ENCODE measurements at regions not wholly inside any gene's neighbourhood (a gene's known extent, or its start where the extent isn't known, plus 50 kb on each side); places are given as distances from the start of the nearest gene placed in this dataset.
"Not testable (repeated sequence)": the region's sequence is repeated elsewhere in the genome, so short reads cannot be mapped to it uniquely, and the experiment has no call there.

GRCh38 chr6:15953152-15953880 is 175.6 kb upstream of the MYLIP start:
- DNase-seq: no peak

DNA sequence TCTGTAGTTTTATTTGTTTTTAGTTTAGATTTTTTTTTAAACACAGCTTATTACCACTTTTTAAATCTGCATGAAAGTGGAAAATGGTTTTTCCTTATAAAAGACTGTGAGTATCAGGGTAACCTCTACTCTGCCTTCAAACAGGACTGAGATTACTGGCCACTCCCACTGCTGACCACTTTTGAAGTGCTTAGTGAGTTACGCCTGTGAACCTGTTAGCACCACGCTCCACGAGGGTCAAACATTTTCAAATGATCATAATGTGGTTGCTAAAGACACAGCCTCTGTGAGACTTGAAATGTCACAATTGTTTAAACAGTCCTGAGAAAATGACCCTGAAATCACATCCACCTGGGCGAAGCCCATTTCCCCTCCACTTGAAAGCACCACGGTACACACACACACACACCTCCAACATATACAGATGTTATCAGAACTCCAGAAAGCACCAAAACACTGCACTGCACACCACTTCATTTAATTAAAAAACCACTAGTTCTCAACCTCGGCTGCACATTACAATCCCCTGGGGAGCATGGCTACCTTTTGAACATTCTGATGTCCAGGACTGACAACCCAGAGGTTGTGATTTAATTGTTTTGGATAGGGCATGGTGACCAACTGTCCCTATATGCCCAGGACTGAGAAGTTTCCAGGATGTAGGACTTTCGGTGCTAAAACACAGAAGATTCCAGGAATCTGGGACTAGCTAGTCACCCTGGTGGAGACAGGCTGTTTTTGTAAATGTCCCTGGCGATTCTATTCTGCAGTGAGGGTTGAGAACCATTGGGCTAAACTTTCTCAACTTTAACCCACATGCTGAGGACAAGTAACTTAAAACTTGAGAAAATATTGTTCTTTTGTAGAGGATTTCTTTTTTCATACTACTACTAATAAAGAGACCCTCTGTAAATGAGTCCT is 176.4 kb upstream of the MYLIP start:
- no peak for DNase-seq

GRCh38 chr6:15950962-15951569 is 177.8 kb upstream of the MYLIP start:
- no peak for DNase-seq

DNA sequence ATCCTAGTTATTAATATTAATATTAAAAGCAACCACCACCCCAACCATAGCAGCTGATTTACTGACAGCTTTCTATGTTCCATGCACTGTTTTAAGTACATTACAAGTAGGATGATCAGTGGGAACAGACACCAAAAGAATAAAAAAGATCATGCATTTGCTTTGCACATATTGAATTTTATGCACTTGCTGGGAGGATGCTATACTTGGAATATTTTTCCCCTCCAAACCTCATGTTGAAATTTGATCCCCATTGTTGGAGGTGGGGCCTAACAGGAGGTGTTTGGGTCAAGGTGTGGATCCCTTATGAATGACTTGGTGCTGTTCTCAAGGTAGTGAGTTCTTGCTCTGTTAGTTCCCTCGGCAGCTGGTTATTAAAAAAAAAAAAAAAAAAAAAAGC is 178.9 kb upstream of the MYLIP start:
- DNase-seq: no peak

GRCh38 chr6:15948930-15949900 is 179.7 kb upstream of the MYLIP start:
- peak; percentile 65 for DNase-seq

DNA sequence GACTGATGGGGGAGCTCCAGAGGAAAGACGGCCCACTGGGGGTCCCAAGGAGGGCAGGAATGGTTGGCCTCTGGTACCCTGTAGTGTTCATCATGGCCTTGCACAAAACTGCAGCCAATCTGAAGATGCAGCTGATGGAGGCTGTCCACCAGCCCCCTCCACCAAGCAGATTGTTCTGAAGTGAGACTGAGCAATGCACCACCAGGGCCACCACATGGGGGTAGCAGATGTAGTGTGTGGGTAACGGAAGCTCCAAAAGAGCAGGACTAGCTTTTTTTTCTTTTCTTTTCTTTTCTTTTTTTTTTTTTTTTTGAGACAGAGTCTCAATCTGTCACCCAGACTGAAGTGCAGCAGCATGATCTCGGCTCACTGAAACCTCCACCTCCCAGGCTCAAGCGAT is 181.0 kb upstream of the MYLIP start:
- DNase-seq: no peak

DNA sequence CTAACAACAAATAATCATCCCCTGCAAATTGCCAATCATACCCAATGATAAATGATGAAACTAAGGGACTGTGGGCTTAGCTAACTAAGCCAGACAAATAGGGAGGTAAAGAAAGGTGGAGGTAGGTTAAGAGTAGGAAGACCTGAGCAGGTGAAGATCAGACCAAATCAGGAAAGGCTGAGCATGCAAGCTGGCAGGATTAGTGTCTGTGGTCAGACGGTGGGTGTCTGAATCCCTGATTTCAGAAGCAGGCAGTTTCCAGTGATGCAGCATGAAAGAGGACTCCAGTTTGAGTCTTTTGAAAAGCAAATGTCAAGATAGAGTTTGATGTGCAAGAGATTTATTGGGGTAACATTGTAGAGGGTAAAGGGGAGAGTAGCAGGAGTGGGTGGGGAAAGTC is 181.4 kb upstream of the MYLIP start:
- DNase-seq: no peak

DNA sequence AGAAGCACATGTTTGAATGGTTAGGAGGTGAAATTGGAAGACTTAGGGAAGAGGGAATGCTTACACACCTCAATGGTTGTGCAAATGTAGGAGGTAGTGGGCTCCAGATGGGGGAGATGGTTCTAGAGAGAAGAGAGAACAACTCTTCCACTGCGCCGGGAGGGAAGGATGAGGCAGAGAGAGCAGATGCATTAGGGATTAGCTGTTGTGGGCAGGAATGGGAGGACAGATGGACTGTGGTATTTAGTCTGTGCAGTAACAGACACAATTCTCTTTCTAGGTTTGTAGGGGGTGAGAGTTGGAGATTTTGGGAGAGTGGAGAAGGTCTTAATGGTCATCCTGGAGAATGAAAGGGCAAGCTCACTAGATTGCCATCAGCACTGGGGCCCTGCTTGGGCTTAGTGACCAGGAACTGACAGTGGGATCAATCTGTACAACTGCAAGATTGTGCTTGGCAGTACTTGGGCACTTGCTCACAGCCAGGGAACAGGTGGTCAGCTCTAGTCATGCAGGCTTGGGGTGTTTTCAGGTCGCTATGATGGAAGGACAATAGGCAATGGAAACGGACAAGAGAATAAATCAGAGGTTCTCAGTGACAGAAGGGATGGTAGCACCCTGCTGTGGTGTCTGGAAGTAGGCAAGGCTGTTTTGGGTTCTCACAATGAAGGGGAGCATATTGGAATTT is 182.0 kb upstream of the MYLIP start:
- DNase-seq: no peak

- DNase-seq: no peak
Measured at GRCh38 chr6:15945593-15946159, 183.2 kb upstream of the MYLIP start.

DNA sequence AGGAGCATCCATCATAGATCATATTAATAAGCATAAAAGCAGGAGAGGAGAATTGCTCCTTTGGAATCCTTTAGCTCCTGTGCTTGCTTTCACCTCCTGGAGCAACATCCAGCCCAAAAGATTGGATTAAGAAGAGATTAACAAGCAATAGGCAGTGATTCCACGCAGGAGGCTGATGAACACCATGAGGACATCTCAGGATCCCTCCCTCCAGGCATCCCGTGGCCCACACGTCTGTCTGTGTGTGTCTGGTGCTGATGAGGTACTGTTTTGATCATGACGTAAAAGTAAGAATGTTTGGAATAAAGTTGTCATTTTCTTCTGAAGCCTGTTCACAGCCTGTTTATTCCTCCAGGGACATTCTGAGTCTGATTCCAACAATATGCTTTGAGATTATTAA is 185.5 kb upstream of the MYLIP start:
- DNase-seq: no peak

DNA sequence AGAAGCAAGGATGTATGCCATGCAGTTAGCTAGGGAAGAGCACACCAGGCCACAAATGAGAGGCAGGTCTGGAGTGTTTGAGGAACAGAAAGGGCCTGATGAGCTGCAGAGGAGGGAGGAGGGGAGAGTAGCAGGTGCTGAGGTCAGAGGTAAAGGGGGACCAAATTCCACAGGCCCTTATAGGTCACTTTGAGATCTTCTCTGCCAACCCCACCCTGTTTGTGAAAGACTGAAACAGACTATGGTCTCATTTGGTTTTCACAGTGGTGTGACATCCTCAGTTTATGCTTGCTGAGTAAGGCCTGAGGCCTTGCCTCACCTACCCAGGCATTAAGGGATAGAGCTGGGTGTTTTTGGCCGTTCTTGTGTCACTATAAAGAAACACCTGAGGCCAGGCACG is 187.7 kb upstream of the MYLIP start:
- DNase-seq: no peak

GRCh38 chr6:15938107-15938506 is 190.8 kb upstream of the MYLIP start:
- no peak for DNase-seq

DNA sequence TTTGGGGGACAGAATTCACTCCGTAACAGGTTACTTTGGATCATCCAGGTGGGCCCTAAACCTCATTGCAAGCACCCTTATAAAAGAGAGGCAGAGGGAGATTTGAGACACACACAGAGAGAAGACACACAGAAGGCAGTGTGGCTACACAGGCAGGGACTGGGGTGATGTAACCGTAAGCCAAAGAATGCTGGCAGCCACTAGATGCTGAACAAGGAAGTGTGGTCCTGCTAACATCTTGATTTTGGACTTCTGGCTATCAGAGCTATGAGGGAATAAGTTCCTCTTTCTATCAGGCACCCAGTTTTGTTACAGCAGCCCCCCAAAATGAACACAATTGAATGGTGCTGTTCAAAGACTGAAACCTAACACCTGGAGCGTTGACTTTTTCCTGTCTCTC is 191.3 kb upstream of the MYLIP start:
- no peak for DNase-seq

DNA sequence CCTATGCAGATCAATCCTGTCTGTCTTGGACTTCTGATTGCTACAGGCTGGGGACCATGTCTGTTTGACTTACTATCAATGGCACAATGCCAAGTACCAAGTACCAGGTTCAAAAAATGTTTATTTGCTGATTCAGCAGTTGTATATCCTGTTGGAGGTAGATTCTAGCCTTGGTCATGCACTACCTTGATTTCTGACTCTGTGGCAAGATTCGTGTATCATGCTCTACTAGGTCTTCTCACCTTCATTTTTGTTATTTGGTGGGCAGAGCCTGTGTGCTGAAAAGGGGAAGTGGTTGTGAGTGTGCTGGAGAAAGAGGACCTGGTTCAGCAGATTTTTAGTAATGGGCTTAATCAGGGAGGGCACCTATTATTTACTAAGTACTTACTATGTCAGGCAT is 192.4 kb upstream of the MYLIP start:
- no peak for DNase-seq

- no peak for DNase-seq
Measured at GRCh38 chr6:15935661-15936060, 193.2 kb upstream of the MYLIP start.

DNA sequence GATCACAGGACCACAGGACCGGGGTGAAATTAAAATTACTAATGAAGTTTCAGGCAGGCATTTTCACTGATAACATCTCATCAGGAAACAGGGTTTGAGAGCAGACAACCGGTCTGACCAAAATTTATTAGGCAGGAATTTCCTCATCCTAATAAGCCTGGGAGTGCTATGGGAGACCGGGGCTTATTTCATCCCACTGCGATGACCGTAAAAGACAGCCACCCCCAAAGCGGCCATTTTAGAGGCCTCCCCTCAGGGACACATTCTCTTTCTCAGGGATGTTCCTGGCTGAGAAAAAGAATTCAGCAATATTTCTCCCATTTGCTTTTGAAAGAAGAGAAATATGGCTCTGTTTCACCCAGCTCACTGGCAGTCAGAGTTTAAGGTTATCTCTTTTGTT is 197.2 kb upstream of the MYLIP start:
- not testable (repeated sequence) for DNase-seq

GRCh38 chr6:15930207-15930606 is 198.7 kb upstream of the MYLIP start:
- DNase-seq: no peak

- no peak for DNase-seq
Measured at GRCh38 chr6:15929685-15930084, 199.2 kb upstream of the MYLIP start.

DNA sequence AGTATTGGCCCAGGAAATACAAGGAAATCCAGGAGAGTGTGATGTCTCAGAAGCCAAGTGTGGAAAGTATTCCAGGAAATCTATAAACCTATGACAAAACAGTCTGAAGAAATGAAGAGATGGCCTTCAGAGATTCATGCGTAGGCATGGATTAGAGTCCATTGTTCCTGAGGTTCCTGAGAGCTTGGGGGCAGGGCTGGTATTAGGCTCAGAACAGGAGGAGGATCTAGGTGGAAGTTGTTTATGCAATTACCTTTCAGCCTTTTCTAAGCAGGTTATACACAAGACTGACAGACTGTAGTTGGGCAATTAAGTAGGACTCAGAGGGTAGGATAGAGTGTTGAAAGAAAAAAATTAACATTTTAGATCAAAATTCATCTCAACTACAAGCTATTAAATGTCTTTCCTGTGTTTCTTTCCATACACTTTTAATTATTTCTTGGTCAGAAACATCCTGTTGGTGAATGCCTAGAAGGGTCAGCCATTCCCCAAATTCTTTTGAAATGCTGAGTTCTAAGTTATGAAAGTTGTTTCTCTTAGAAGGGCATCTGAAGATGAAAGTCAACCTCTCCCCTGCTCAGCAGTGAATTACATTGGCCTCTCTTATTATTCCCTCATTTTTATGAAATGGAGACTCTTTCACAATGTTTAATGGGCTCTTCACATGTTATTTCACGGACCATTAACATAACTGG is 201.2 kb upstream of the MYLIP start:
- DNase-seq: no peak

DNA sequence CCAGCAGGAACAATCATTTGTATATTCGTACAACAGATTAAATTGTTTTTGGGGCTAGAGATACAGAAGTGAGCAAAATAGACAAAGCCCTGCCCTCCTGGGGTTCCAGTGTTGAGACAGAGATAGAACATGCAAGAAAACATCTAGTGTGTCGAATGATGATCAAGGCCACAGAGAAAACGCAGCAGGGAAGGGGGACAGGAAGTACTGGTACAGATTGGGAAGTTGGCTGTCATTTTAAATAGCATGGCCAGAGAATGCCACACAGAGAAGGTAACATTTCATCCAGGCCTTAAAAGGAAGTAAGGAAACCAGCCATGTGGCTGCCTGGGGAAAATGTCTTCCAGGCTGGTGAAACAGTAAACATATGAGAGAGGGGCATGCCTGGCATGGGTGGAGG is 202.6 kb upstream of the MYLIP start:
- no peak for DNase-seq

DNA sequence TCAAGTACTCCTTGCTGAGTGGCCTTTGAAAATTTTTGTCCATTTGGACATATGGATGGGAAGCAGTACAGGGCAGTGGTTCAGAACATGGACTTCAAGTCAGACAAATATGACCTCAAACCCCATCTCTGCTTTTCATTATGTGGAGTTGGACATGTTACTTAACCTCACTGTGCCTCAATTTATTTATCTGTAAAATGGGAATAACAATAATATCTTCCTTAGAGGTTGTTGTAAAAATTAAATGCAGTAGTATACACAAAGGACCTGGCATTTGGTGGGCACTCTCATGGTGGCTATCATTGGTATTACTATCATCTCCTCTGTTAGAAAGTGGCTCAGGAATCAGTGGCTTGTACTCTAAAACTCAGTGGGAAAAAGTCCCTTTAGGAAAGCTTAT is 204.0 kb upstream of the MYLIP start:
- no peak for DNase-seq

Data from NCI-H1092 treated with DMSO at 0.1 percent for 48 hours (cell line).